ENCODE measurements at regions not wholly inside any gene's neighbourhood (a gene's known extent, or its start where the extent isn't known, plus 50 kb on each side); places are given as distances from the start of the nearest gene placed in this dataset.

DNA sequence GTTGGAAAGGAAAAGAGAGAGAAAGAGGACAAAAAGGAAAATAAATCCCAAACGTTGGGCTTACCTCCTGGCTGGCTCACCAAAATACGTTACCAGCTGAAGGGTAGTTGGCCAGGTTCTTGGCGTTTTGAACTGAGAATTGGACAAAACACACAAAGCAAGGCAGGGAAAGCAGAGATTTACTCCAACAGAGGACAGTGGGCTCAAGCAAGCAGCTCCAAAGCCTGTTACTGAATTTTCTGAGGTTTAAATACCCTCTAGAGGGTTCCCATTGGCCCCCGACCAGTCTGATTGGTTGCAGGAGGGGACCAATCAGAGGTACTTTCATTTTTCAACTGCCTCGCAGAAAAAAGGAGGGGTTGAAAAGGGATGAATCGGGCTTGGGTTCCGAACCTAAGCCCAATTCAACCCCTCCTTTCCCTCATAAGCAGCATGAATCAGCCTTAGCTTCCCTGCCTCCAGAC lies 55.6 kb upstream of the ALOX12 start:
- DNase-seq (ENCODE audit: low read depth) = no peak

DNA sequence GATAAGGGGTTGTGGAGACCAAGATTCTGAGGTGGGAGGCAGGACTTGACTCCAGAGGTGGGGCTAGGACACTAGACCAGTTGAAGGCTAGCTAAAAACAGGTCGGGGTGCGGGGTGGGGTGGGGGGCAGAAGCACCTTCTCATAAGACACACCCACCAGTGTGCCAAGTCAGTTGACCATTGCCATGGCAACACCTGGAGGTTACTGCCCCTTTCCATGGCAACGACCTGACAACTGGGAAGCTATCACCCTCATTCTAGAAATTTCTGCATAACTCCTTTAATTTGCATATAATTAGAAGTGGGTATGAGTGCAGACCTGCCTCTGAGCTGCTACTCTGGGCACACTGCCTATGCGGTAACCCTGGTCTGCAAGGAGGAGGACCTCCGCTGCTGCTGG lies 53.9 kb upstream of the ALOX12 start:
- DNase-seq (ENCODE audit: low read depth) = no peak

DNA sequence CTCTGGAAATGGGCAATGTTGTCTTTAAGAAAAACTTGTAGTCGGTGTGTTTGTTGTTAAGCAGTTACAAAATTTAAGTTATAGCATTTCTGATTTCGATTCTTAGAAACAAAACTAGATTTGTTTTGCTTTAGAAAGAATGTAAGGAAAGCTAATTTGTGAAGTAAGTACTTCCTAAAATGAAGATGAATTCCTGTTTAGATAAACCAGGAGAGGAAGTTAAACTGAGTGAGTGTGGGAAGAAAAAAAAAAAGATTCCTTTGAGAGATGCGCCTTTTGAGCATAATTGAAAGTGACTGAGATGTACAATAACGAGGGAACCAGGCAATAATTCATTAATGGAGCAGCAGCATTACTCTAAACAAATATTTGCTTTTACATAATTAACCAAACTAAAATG lies 52.4 kb upstream of the ALOX12 start:
- DNase-seq (ENCODE audit: low read depth) = no peak
